H9 (cell line): ENCODE measurements at regions not wholly inside any gene's neighbourhood (a gene's known extent, or its start where the extent isn't known, plus 50 kb on each side); places are given as distances from the start of the nearest gene placed in this dataset.

Experiments
- DNase-seq: peaks from one replicate; pipeline ENCODE4 v3.0.0-alpha.2; 2017
- H2AFZ ChIP-seq: one replicate; pipeline ENCODE4 v1.6.1; 2013; ENCODE audit warnings: mild to moderate bottlenecking, low read length, control low read depth, moderate library complexity
- H2AK5ac ChIP-seq: 2 replicates; pipeline ENCODE4 v1.6.1; 2013; ENCODE audit warnings: low read length, control low read depth, mixed read lengths; ENCODE audit not compliant: insufficient read length
- H2BK120ac ChIP-seq: one replicate; pipeline ENCODE4 v1.6.1; 2013; ENCODE audit warnings: low read depth, mild to moderate bottlenecking, low read length, control low read depth, inconsistent platforms; ENCODE audit not compliant: poor library complexity, severe bottlenecking
- H2BK12ac ChIP-seq: 2 replicates; pipeline ENCODE4 v1.6.1; 2013; ENCODE audit warnings: low read length, control low read depth, mixed read lengths, low read depth; ENCODE audit not compliant: insufficient read length
- H2BK15ac ChIP-seq: 2 replicates; pipeline ENCODE4 v1.6.1; 2013; ENCODE audit warnings: low read depth, low read length, control low read depth
- H2BK20ac ChIP-seq: one replicate; pipeline ENCODE4 v1.6.1; 2013; ENCODE audit warnings: low read depth, mild to moderate bottlenecking, low read length, control low read depth, inconsistent platforms; ENCODE audit not compliant: poor library complexity, severe bottlenecking
- H2BK5ac ChIP-seq: 2 replicates; pipeline ENCODE4 v1.6.1; 2013; ENCODE audit warnings: low read length, control low read depth, mixed read lengths; ENCODE audit not compliant: insufficient read length
- H3K14ac ChIP-seq: 2 replicates; pipeline ENCODE4 v1.6.1; 2013; ENCODE audit warnings: low read length, control low read depth; ENCODE audit not compliant: insufficient read depth
- H3K18ac ChIP-seq: 2 replicates; pipeline ENCODE4 v1.6.1; 2013; ENCODE audit warnings: low read depth, mild to moderate bottlenecking, mixed read lengths, low read length, control low read depth; ENCODE audit not compliant: insufficient read length
- H3K23ac ChIP-seq: 2 replicates; pipeline ENCODE4 v1.6.1; 2013; ENCODE audit warnings: low read length, control low read depth, mixed read lengths, low read depth; ENCODE audit not compliant: insufficient read length
- H3K23me2 ChIP-seq: 2 replicates; pipeline ENCODE4 v1.6.1; 2013; ENCODE audit warnings: low read depth, mild to moderate bottlenecking, mixed read lengths, low read length, control low read depth; ENCODE audit not compliant: insufficient read length, poor library complexity, severe bottlenecking
- H3K27ac ChIP-seq: 2 replicates; pipeline ENCODE4 v1.5.1; 2013; ENCODE audit warnings: low read length, control low read depth, mixed read lengths, low read depth; ENCODE audit not compliant: insufficient read length
- H3K27me3 ChIP-seq: 2 replicates; pipeline ENCODE4 v1.6.1; 2013; ENCODE audit warnings: low read length, control low read depth, inconsistent platforms; ENCODE audit not compliant: insufficient read depth
- H3K4ac ChIP-seq: 2 replicates; pipeline ENCODE4 v1.6.1; 2013; ENCODE audit warnings: low read depth, mild to moderate bottlenecking, control low read depth, inconsistent platforms, low read length, moderate library complexity
- H3K4me1 ChIP-seq: 2 replicates; pipeline ENCODE4 v1.6.1; 2013; ENCODE audit warnings: low read length, control low read depth, inconsistent platforms; ENCODE audit not compliant: insufficient read depth
- H3K4me2 ChIP-seq: 2 replicates; pipeline ENCODE4 v1.6.1; 2013; ENCODE audit warnings: low read length, control low read depth, mixed read lengths; ENCODE audit not compliant: insufficient read length, insufficient read depth
- H3K56ac ChIP-seq: 2 replicates; pipeline ENCODE4 v1.6.1; 2013; ENCODE audit warnings: low read depth, mild to moderate bottlenecking, mixed read lengths, low read length, control low read depth; ENCODE audit not compliant: insufficient read length
- H3K79me1 ChIP-seq: 2 replicates; pipeline ENCODE4 v1.6.1; 2013; ENCODE audit warnings: low read depth, mild to moderate bottlenecking, moderate library complexity, low read length, control low read depth, inconsistent platforms; ENCODE audit not compliant: insufficient read depth, poor library complexity, severe bottlenecking
- H3K79me2 ChIP-seq: 2 replicates; pipeline ENCODE4 v1.6.1; 2013; ENCODE audit warnings: low read length, control low read depth, inconsistent platforms; ENCODE audit not compliant: insufficient read depth
- H3K9ac ChIP-seq: 2 replicates; pipeline ENCODE4 v1.6.1; 2013; ENCODE audit warnings: low read length, control low read depth, mixed read lengths; ENCODE audit not compliant: insufficient read length; ENCODE audit errors: extremely low read depth
- H3K9me3 ChIP-seq: one replicate; pipeline ENCODE4 v1.6.1; 2013; ENCODE audit warnings: low read depth, low read length, inconsistent platforms; ENCODE audit not compliant: control insufficient read depth
- H3T11ph ChIP-seq: one replicate; pipeline ENCODE4 v1.6.1; 2013; ENCODE audit warnings: mild to moderate bottlenecking, low read length, control low read depth, inconsistent platforms
- H4K20me1 ChIP-seq: one replicate; pipeline ENCODE4 v1.6.1; 2013; ENCODE audit not compliant: control insufficient read depth, insufficient read length, insufficient read depth
- H4K5ac ChIP-seq: 2 replicates; pipeline ENCODE4 v1.6.1; 2013; ENCODE audit warnings: low read depth, mild to moderate bottlenecking, mixed read lengths, low read length, control low read depth; ENCODE audit not compliant: insufficient read length
- H4K8ac ChIP-seq: replicated peaks from 2 replicates; pipeline ENCODE4 v1.6.1; 2013; ENCODE audit warnings: low read length, control low read depth, mixed read lengths, low read depth; ENCODE audit not compliant: insufficient read length
- H4K91ac ChIP-seq: 2 replicates; pipeline ENCODE4 v1.6.1; 2013; ENCODE audit warnings: low read depth, mild to moderate bottlenecking, moderate library complexity, mixed read lengths, low read length, control low read depth; ENCODE audit not compliant: insufficient read length
- H3K27ac Mint-ChIP-seq, 3 experiments: 2 replicates in 2 of 3; 3 replicates in 1 of 3; pipeline ENCODE4 v1.8.0; 2020 to 2021; ENCODE audit warnings: mixed read lengths in 3 of 3, mild to moderate bottlenecking in 1 of 3, moderate library complexity in 1 of 3
- H3K27me3 Mint-ChIP-seq: 2 replicates; pipeline ENCODE4 v1.8.0; 2021; ENCODE audit warnings: low read depth, mild to moderate bottlenecking, moderate library complexity, mixed read lengths
- H3K36me3 Mint-ChIP-seq, 3 experiments: 2 replicates in 2 of 3; 3 replicates in 1 of 3; pipeline ENCODE4 v1.8.0; 2020 to 2021; ENCODE audit warnings: low read depth in 3 of 3, mixed read lengths in 3 of 3; ENCODE audit not compliant: insufficient read depth in 1 of 3
- H3K4me1 Mint-ChIP-seq, 2 experiments: 2 replicates each; pipeline ENCODE4 v1.8.0; 2020; ENCODE audit warnings: mixed read lengths in 2 of 2
- H3K4me3 Mint-ChIP-seq, 2 experiments: 2 replicates in 1 of 2; 3 replicates in 1 of 2; pipeline ENCODE4 v1.8.0; 2020 to 2021; ENCODE audit warnings: mild to moderate bottlenecking in 2 of 2, mixed read lengths in 2 of 2, moderate library complexity in 1 of 2
- H3K9me3 Mint-ChIP-seq, 2 experiments: 2 replicates in 1 of 2; 3 replicates in 1 of 2; pipeline ENCODE4 v1.8.0; 2020; ENCODE audit warnings: mild to moderate bottlenecking in 2 of 2, mixed read lengths in 2 of 2, moderate library complexity in 1 of 2
- CTCF ChIP-seq: fragments of 200-600 bp; sonication (generic); conservative IDR thresholded peaks from 3 replicates; pipeline ENCODE4 v1.8.0; 2021; ENCODE audit warnings: antibody characterized with exemption, mild to moderate bottlenecking
- WGBS: extraction: QIAGEN DNeasy Blood & Tissue Kit; methylation state at CpG from one replicate; pipeline ENCODE4 v1.1.7; 2013; ENCODE audit warnings: missing lambda C conversion rate, low lambda C conversion rate, mixed read lengths; ENCODE audit not compliant: insufficient read length; ENCODE audit errors: extremely low coverage; 5-methylcytosine and 5-hydroxymethylcytosine counted together

DNA sequence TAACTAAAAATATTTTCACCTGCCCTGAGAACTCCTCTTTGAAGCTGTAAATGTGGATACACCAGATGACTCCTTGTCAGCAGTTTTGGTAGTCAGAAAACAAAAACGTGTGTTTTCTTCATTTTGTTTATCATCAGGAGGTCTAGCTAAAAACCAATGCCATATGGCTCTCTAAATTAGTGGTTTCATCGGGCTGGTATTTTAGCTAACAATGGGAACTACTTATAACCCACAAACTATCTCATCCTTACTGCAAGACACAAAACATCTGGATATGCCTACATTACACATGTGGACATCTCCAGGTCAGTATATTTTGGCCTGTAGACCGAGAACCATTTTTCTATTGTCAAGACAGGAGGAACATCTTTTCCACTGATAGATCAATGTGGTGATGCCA, 56.2 kb downstream of the GAS1 start:
- WGBS: no CpG with 5 or more reads among the region's 3 CpGs

More for the DNA sequence above, 56.2 kb downstream of the GAS1 start:
- Mint-ChIP-seq H3K36me3 (no peaks in the 10 kb centered on the region; a peak in 1 of 7 replicates), H3K9me3 (no peaks in the 10 kb centered on the region), H3K4me3 (no peak overlapping the region), H3K4me1 (peaks cover 24 to 29% of the 10 kb centered on the region in 2 experiments), H3K27ac (no peak overlapping the region), H3K27me3 (peaks cover 9% of the 10 kb centered on the region)
- no peak overlapping the region for H3K4me2 ChIP-seq
- H4K20me1 ChIP-seq: no peaks in the 10 kb centered on the region
- no peak overlapping the region for H3K23ac ChIP-seq
- H4K8ac ChIP-seq: no peak overlapping the region
- no peak overlapping the region for H3K4ac ChIP-seq
- no peaks in the 10 kb centered on the region for H3K27me3 ChIP-seq
- H3K23me2 ChIP-seq: no peaks in the 10 kb centered on the region
- no peak overlapping the region for H2BK120ac ChIP-seq
- H3K79me1 ChIP-seq: no peaks in the 10 kb centered on the region
- H2BK12ac ChIP-seq: no peak overlapping the region
- H3K14ac ChIP-seq: no peak overlapping the region
- H3K4me1 ChIP-seq: peaks cover 4% of the 10 kb centered on the region; the same call in 1 of the 2 replicates
- no peak overlapping the region for H4K91ac ChIP-seq
- no peak for DNase-seq
- no peak overlapping the region for H3K56ac ChIP-seq
- no peak overlapping the region for H3K27ac ChIP-seq
- TF ChIP-seq CTCF: no peak
- H2BK15ac ChIP-seq: no peak overlapping the region
- no peak overlapping the region for H3K18ac ChIP-seq
- H2BK5ac ChIP-seq: no peak overlapping the region
- no peak overlapping the region for H2BK20ac ChIP-seq
- H2AK5ac ChIP-seq: no peak overlapping the region
- H2AFZ ChIP-seq: no peak overlapping the region
- no peaks in the 10 kb centered on the region for H3K9me3 ChIP-seq
- H4K5ac ChIP-seq: no peak overlapping the region
- H3K79me2 ChIP-seq: no peaks in the 10 kb centered on the region
- no peak overlapping the region for H3T11ph ChIP-seq
- no peak overlapping the region for H3K9ac ChIP-seq
